AG20443 (cell line): ENCODE measurements at regions not wholly inside any gene's neighbourhood (a gene's known extent, or its start where the extent isn't known, plus 50 kb on each side); places are given as distances from the start of the nearest gene placed in this dataset.
"Not testable (repeated sequence)": the region's sequence is repeated elsewhere in the genome, so short reads cannot be mapped to it uniquely, and the experiment has no call there.

Experiments
- DNase-seq: peaks from one replicate; pipeline ENCODE4 v3.0.0; 2012; ENCODE audit warnings: low spot score, mixed read lengths

DNA sequence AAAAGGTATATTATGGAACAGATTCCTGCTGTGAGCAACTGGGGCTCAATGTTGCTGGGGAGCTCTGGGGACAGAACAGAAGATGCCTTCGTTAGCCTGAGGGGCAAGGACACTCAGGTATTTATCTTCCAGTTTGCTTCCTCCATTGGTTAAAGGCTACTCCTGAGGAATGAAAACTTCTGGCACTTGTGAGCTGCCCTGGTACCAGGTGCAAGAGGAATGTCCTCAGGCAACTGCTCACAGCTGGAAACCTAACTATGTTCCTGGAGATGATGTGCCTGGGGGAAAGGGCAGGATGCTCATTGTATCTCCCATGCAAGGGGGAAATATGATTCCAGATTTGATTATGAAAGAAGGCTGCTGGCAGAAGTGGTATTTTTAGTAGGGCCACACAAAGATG lies 54.0 kb upstream of the BBX start:
- no peak for DNase-seq

- not testable (repeated sequence) for DNase-seq
These were observed 52.3 kb upstream of the BBX start for GRCh38 chr3:107470496-107470895.
